LNCaP clone FGC (cell line): ENCODE measurements at regions not wholly inside any gene's neighbourhood (a gene's known extent, or its start where the extent isn't known, plus 50 kb on each side); places are given as distances from the start of the nearest gene placed in this dataset.

Experiments used
- DNase-seq: peaks from one replicate; pipeline ENCODE4 v3.0.0-alpha.2; 2011; ENCODE audit warnings: low read depth
- H3K4me3 ChIP-seq: 2 replicates; pipeline ENCODE4 v1.5.1; 2011; ENCODE audit warnings: mild to moderate bottlenecking, low read depth, low read length, control low read depth
- CTCF ChIP-seq: IDR thresholded peaks from 2 replicates; pipeline ENCODE4 v1.5.1; 2012; ENCODE audit warnings: mild to moderate bottlenecking; ENCODE audit not compliant: control insufficient read depth, insufficient read depth; ENCODE audit errors: extremely low read depth

- TF ChIP-seq CTCF = no peak
- DNase-seq = no peak
- H3K4me3 ChIP-seq = no peak overlapping the region
These were observed 351.6 kb downstream of the GPM6A start for GRCh38 chr4:175460414-175460813.

- no peak for TF ChIP-seq CTCF
- no peak for DNase-seq
- H3K4me3 ChIP-seq = no peak overlapping the region
These were observed 342.6 kb downstream of the GPM6A start for GRCh38 chr4:175469514-175469913.

- no peak overlapping the region for H3K4me3 ChIP-seq
- DNase-seq = no peak
- no peak for TF ChIP-seq CTCF
These were observed 341.9 kb downstream of the GPM6A start for GRCh38 chr4:175470131-175470530.

- H3K4me3 ChIP-seq = no peak overlapping the region
- DNase-seq = no peak
- no peak for TF ChIP-seq CTCF
These were observed 331.7 kb downstream of the GPM6A start for GRCh38 chr4:175480404-175480803.

GRCh38 chr4:175499735-175500352 lies 312.2 kb downstream of the GPM6A start:
- H3K4me3 ChIP-seq = no peak overlapping the region
- TF ChIP-seq CTCF = no peak
- no peak for DNase-seq

- no peak overlapping the region for H3K4me3 ChIP-seq
- no peak for DNase-seq
- TF ChIP-seq CTCF = no peak
These were observed 307.7 kb downstream of the GPM6A start for GRCh38 chr4:175504318-175504717.

- 0 out of 2 replicates have a peak, but pooled peaks have one; percentile 13 for TF ChIP-seq CTCF
- no peak overlapping the region for H3K4me3 ChIP-seq
- DNase-seq = no peak
These were observed 302.7 kb downstream of the GPM6A start for GRCh38 chr4:175509320-175509719.
